HL-60 (cell line): ENCODE measurements at regions not wholly inside any gene's neighbourhood (a gene's known extent, or its start where the extent isn't known, plus 50 kb on each side); places are given as distances from the start of the nearest gene placed in this dataset.

Experiments
- DNase-seq, 2 experiments: peaks; one replicate each; pipeline ENCODE4 v3.0.0-alpha.2; 2010 to 2020; ENCODE audit warnings: low read depth in 1 of 2, low spot score in 1 of 2
- H3K27ac ChIP-seq: fragments of 250-450 bp; sonication (Bioruptor Pico); replicated peaks from 2 replicates; pipeline ENCODE4 v1.5.1; 2020; ENCODE audit warnings: mild to moderate bottlenecking, moderate library complexity
- H3K27me3 ChIP-seq: fragments of 250-450 bp; sonication (Bioruptor Pico); 2 replicates; pipeline ENCODE4 v1.5.1; 2021; ENCODE audit warnings: mild to moderate bottlenecking, moderate library complexity; ENCODE audit not compliant: insufficient read depth, poor library complexity, severe bottlenecking
- H3K4me3 ChIP-seq: replicated peaks from 2 replicates; pipeline ENCODE4 v1.5.1; 2011; ENCODE audit warnings: mild to moderate bottlenecking, control low read depth, low read length; ENCODE audit not compliant: insufficient read depth
- GABPA ChIP-seq: IDR thresholded peaks from 2 replicates; pipeline ENCODE4 v1.6.1; 2012; ENCODE audit warnings: low read depth
- POLR2AphosphoS5 ChIP-seq: IDR thresholded peaks from 2 replicates; pipeline ENCODE4 v1.6.1; 2012; ENCODE audit warnings: low read depth
- SPI1 ChIP-seq: IDR thresholded peaks from 2 replicates; pipeline ENCODE4 v1.6.1; 2012; ENCODE audit warnings: low read depth, mild to moderate bottlenecking, borderline replicate concordance
- TF ChIP-seq, protein P1 (sequence below): IDR thresholded peaks from one replicate; pipeline ENCODE4 v1.5.1; 2011; ENCODE audit warnings: low read length, control low read depth, inconsistent platforms; ENCODE audit not compliant: insufficient read depth
- TF ChIP-seq, protein P2 (sequence below): IDR thresholded peaks from 2 replicates; pipeline ENCODE4 v1.6.1; 2012; ENCODE audit warnings: low read depth; ENCODE audit not compliant: insufficient replicate concordance

DNA sequence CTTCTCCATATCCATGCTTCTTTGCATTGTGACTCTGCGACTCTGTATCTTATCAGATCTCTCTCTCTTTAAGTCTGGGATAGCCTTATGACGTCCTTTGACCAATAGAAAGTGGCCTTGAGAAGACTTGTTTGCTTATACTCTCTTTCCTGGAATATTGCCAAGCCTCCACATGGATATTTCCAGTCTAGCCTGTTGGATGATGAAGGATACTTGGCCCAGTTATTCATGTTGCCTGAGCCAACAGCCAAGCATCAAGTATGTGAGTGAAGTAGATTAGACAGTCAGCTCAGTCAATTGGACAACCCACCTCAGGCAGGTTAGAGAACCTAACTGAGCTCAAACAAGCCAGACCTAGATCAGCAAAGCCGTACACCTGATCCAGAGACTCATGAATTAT is 864.2 kb upstream of the MGAT4C start:
- Histone ChIP-seq H3K27me3 (no peaks in the 10 kb centered on the region), H3K4me3 (no peak overlapping the region), H3K27ac (no peak overlapping the region)
- no peak for TF ChIP-seq SPI1
- no peak for TF ChIP-seq GABPA
- no peak for TF ChIP-seq POLR2AphosphoS5
- TF ChIP-seq, protein P1, sequence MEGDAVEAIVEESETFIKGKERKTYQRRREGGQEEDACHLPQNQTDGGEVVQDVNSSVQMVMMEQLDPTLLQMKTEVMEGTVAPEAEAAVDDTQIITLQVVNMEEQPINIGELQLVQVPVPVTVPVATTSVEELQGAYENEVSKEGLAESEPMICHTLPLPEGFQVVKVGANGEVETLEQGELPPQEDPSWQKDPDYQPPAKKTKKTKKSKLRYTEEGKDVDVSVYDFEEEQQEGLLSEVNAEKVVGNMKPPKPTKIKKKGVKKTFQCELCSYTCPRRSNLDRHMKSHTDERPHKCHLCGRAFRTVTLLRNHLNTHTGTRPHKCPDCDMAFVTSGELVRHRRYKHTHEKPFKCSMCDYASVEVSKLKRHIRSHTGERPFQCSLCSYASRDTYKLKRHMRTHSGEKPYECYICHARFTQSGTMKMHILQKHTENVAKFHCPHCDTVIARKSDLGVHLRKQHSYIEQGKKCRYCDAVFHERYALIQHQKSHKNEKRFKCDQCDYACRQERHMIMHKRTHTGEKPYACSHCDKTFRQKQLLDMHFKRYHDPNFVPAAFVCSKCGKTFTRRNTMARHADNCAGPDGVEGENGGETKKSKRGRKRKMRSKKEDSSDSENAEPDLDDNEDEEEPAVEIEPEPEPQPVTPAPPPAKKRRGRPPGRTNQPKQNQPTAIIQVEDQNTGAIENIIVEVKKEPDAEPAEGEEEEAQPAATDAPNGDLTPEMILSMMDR = no peak
- TF ChIP-seq, protein P2, sequence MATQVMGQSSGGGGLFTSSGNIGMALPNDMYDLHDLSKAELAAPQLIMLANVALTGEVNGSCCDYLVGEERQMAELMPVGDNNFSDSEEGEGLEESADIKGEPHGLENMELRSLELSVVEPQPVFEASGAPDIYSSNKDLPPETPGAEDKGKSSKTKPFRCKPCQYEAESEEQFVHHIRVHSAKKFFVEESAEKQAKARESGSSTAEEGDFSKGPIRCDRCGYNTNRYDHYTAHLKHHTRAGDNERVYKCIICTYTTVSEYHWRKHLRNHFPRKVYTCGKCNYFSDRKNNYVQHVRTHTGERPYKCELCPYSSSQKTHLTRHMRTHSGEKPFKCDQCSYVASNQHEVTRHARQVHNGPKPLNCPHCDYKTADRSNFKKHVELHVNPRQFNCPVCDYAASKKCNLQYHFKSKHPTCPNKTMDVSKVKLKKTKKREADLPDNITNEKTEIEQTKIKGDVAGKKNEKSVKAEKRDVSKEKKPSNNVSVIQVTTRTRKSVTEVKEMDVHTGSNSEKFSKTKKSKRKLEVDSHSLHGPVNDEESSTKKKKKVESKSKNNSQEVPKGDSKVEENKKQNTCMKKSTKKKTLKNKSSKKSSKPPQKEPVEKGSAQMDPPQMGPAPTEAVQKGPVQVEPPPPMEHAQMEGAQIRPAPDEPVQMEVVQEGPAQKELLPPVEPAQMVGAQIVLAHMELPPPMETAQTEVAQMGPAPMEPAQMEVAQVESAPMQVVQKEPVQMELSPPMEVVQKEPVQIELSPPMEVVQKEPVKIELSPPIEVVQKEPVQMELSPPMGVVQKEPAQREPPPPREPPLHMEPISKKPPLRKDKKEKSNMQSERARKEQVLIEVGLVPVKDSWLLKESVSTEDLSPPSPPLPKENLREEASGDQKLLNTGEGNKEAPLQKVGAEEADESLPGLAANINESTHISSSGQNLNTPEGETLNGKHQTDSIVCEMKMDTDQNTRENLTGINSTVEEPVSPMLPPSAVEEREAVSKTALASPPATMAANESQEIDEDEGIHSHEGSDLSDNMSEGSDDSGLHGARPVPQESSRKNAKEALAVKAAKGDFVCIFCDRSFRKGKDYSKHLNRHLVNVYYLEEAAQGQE = no peak
- DNase-seq = no peak

DNA sequence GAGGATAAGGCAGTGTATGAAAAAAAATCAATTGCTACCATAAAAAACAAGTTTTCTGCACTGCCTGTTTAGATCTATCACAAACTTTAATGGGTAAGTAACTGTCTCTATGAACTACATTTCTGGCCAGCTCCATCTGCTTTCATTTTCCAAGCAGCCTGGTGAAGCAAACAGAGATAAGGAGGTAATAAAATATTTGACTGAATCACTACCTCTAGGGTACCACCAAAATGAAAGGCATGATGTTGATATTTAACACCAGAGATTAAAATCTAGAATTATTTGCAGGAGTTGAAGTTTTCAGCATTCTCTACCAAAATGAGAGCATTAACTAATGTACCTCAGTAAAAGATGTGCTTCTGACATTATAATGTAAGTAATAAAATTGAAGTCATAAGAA is 863.5 kb upstream of the MGAT4C start:
- no peaks in the 10 kb centered on the region for H3K27me3 ChIP-seq
- TF ChIP-seq GABPA (no peak), SPI1 (no peak), POLR2AphosphoS5 (no peak)
- TF ChIP-seq, protein P1 = no peak
- TF ChIP-seq, protein P2 = no peak
- no peak overlapping the region for H3K4me3 ChIP-seq
- DNase-seq = no peak
- no peak overlapping the region for H3K27ac ChIP-seq

DNA sequence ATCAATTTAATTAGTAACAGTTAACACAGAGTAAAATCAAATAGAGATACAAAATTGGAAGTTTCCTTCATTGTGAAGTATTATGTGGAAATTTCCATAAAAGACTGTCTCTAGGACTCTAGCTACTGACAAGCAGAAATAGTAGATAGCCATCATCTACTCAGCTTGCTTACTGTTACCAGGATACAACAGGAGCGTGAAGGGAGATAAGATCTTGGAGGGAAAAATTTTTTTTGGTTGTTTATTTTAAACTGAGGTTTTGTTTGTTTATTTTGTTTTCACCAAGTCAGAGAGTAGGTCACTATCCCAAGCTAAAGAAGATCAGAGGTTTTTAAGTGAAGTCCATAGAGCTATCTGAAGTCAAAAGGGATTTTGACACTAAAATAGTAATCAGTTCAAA is 861.3 kb upstream of the MGAT4C start:
- H3K27ac ChIP-seq = no peak overlapping the region
- no peak for DNase-seq
- H3K4me3 ChIP-seq = no peak overlapping the region
- no peak for TF ChIP-seq POLR2AphosphoS5
- TF ChIP-seq, protein P1 = no peak
- no peak for TF ChIP-seq GABPA
- TF ChIP-seq SPI1 = no peak
- TF ChIP-seq, protein P2 = no peak
- H3K27me3 ChIP-seq = no peaks in the 10 kb centered on the region
